ENCODE measurements at regions not wholly inside any gene's neighbourhood (a gene's known extent, or its start where the extent isn't known, plus 50 kb on each side); places are given as distances from the start of the nearest gene placed in this dataset.

DNA sequence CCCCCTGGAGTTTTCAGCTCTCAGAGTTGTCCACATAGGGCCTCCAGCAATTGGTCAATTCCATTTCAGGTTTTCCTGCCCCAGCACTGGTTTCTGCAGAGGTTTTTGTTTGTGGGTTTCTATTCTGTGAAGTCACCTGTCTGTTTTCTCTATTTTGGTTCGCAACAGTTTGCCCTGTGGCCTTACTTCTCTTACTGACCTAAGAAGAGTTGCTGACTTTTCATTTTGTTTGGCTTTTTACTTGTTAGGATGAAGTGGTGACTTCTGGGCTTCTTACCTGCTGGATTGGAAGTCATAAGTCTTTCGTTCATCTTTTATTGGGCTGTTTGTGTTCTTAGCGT lies 196.4 kb upstream of the PARP11 start:
- TF ChIP-seq, protein P1, sequence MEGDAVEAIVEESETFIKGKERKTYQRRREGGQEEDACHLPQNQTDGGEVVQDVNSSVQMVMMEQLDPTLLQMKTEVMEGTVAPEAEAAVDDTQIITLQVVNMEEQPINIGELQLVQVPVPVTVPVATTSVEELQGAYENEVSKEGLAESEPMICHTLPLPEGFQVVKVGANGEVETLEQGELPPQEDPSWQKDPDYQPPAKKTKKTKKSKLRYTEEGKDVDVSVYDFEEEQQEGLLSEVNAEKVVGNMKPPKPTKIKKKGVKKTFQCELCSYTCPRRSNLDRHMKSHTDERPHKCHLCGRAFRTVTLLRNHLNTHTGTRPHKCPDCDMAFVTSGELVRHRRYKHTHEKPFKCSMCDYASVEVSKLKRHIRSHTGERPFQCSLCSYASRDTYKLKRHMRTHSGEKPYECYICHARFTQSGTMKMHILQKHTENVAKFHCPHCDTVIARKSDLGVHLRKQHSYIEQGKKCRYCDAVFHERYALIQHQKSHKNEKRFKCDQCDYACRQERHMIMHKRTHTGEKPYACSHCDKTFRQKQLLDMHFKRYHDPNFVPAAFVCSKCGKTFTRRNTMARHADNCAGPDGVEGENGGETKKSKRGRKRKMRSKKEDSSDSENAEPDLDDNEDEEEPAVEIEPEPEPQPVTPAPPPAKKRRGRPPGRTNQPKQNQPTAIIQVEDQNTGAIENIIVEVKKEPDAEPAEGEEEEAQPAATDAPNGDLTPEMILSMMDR (conservative IDR thresholded peaks at IDR 0.05), result no peak
- no peak for TF ChIP-seq EZH2 (IDR thresholded peaks at IDR 0.05; ENCODE audit: low read depth)

All from PC-9 (cell line).